Stomach (tissue), 4 donors: ENCODE measurements at regions not wholly inside any gene's neighbourhood (a gene's known extent, or its start where the extent isn't known, plus 50 kb on each side); places are given as distances from the start of the nearest gene placed in this dataset.
"Not testable (repeated sequence)": the region's sequence is repeated elsewhere in the genome, so short reads cannot be mapped to it uniquely, and the experiment has no call there.

Experiments used
- EP300 ChIP-seq: sonication (generic); formaldehyde crosslinking; IDR thresholded peaks from one replicate; pipeline ENCODE4 v1.6.1; 2017; ENCODE audit warnings: antibody characterized with exemption
- POLR2A ChIP-seq, 4 donors: fragments of 450-650 bp; IDR thresholded peaks; one replicate each; pipeline ENCODE4 v1.6.1; 2016; ENCODE audit warnings: antibody characterized with exemption in 4 of 4, control low read depth in 2 of 4, mild to moderate bottlenecking in 1 of 4, moderate library complexity in 1 of 4
- POLR2AphosphoS5 ChIP-seq, 3 donors: sonication (generic); formaldehyde crosslinking; IDR thresholded peaks; one replicate each; pipeline ENCODE4 v1.6.1; 2016; ENCODE audit warnings: antibody characterized with exemption in 3 of 3
- TF ChIP-seq, protein P1 (sequence below), 7 experiments: fragments of 450-650 bp in 4 of 7; fragments of 200-600 bp in 3 of 7; sonication (generic) in 3 of 7; IDR thresholded peaks; one replicate each; pipeline ENCODE4 v1.5.1; 2016 to 2019; ENCODE audit warnings: antibody characterized with exemption in 7 of 7, control low read depth in 2 of 7, mild to moderate bottlenecking in 1 of 7

DNA sequence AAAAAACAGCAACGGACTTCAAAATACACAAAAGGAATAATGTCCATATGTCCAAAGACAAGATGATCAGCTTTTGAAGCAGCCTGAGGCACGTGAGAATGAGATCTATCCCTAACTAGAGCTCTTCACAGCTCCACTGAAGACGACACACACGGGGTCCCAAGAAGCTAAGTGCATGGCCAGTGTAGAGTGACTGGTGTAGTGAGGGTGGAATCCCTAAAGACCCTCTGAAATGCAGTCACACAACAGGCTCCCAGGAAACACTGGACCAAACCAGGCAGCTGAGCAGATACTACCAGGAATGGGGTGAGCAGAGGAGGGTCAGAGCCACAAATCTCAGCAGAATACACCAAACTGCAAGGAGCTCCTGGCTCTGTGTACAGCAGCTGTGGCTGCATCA lies 932.4 kb upstream of the ZNF722 start:
- not testable (repeated sequence) for TF ChIP-seq POLR2A (IDR thresholded peaks at IDR 0.05); POLR2AphosphoS5 (IDR thresholded peaks at IDR 0.05); EP300
- TF ChIP-seq, protein P1, sequence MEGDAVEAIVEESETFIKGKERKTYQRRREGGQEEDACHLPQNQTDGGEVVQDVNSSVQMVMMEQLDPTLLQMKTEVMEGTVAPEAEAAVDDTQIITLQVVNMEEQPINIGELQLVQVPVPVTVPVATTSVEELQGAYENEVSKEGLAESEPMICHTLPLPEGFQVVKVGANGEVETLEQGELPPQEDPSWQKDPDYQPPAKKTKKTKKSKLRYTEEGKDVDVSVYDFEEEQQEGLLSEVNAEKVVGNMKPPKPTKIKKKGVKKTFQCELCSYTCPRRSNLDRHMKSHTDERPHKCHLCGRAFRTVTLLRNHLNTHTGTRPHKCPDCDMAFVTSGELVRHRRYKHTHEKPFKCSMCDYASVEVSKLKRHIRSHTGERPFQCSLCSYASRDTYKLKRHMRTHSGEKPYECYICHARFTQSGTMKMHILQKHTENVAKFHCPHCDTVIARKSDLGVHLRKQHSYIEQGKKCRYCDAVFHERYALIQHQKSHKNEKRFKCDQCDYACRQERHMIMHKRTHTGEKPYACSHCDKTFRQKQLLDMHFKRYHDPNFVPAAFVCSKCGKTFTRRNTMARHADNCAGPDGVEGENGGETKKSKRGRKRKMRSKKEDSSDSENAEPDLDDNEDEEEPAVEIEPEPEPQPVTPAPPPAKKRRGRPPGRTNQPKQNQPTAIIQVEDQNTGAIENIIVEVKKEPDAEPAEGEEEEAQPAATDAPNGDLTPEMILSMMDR (IDR thresholded peaks at IDR 0.05) = not testable (repeated sequence)
